Lung (tissue), 11 donors: ENCODE measurements at regions not wholly inside any gene's neighbourhood (a gene's known extent, or its start where the extent isn't known, plus 50 kb on each side); places are given as distances from the start of the nearest gene placed in this dataset.
A peak's percentile ranks its signal among the peaks of the same experiment; 100 is the strongest.

Experiments used
- ATAC-seq: fragments of 200-7000 bp; cut with Tn5 transposase; one replicate; pipeline ENCODE4 v1.9.1; 2020; ENCODE audit warnings: moderate number of reproducible peaks; ENCODE audit not compliant: insufficient read depth, low FRiP score
- DNase-seq, 3 donors: peaks; one replicate each; pipeline ENCODE4 v3.0.0-alpha.2; 2013 to 2017
- H3K27ac ChIP-seq, 2 donors: one replicate each; pipeline ENCODE4 v1.5.1; 2013; ENCODE audit warnings: mild to moderate bottlenecking in 2 of 2, moderate library complexity in 2 of 2, control low read depth in 1 of 2, inconsistent platforms in 1 of 2, low read depth in 1 of 2, low read length in 1 of 2
- H3K27me3 ChIP-seq, 3 donors: one replicate each; pipeline ENCODE4 v1.5.1; 2013; ENCODE audit warnings: low read length in 2 of 3; ENCODE audit not compliant: control insufficient read depth in 3 of 3, insufficient read depth in 3 of 3
- H3K36me3 ChIP-seq, 4 donors: one replicate each; pipeline ENCODE4 v1.5.1; 2013; ENCODE audit warnings: low read length in 4 of 4, mild to moderate bottlenecking in 1 of 4, moderate library complexity in 1 of 4; ENCODE audit not compliant: control insufficient read depth in 4 of 4, insufficient read depth in 4 of 4
- H3K4me1 ChIP-seq, 5 donors: one replicate each; pipeline ENCODE4 v1.5.1; 2013; ENCODE audit warnings: low read length in 5 of 5, mild to moderate bottlenecking in 2 of 5, moderate library complexity in 1 of 5; ENCODE audit not compliant: control insufficient read depth in 5 of 5, insufficient read depth in 5 of 5
- H3K4me3 ChIP-seq: one replicate; pipeline ENCODE4 v1.5.1; 2013; ENCODE audit warnings: mild to moderate bottlenecking, control low read depth, moderate library complexity
- H3K9ac ChIP-seq, 2 donors: one replicate each; pipeline ENCODE4 v1.5.1; 2013; ENCODE audit warnings: low read length in 2 of 2, control low read depth in 1 of 2; ENCODE audit not compliant: insufficient read depth in 1 of 2
- H3K9me3 ChIP-seq, 4 donors: one replicate each; pipeline ENCODE4 v1.5.1; 2013; ENCODE audit warnings: low read length in 3 of 4, mild to moderate bottlenecking in 1 of 4, moderate library complexity in 1 of 4; ENCODE audit not compliant: control insufficient read depth in 4 of 4, insufficient read depth in 3 of 4
- WGBS, 2 donors: extraction: QIAGEN DNeasy Blood & Tissue Kit; methylation state at CpG; one replicate each; pipeline ENCODE4 v1.1.7; 2013; 5-methylcytosine and 5-hydroxymethylcytosine counted together
- TF ChIP-seq, protein P1 (sequence below): IDR thresholded peaks from 2 replicates; pipeline ENCODE4 v1.5.1; 2012; ENCODE audit warnings: mild to moderate bottlenecking; ENCODE audit errors: control extremely low read depth, extremely low read depth
- donor health status: control.
- donor health status: control.
- donor health status: Bipolar disorder and iron deficiency.
- donor health status: healthy.
- donor health status: DM: yes; HTN: yes; CAD: no.

DNA sequence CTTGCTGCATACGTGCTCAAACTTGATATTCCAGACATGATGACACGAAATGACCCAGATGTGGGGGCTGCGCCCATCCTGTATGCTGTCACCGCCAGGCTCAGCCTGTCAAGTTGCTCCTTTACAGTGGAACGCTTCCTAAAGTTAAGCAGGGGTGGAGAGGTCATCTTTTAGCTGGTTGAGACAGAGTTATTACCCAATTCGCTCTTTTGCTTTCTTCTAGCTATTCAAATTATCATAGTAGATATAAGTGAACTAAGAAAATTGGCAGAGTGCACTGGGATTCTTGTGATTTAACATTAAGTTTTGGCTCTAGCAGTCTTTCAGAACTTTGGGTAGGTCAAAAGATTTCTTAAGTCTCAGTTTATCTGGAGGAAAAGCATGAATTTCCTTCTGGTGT is 69.8 kb upstream of the BASP1 start:
- H3K4me3 ChIP-seq, result no peak overlapping the region
- TF ChIP-seq, protein P1, sequence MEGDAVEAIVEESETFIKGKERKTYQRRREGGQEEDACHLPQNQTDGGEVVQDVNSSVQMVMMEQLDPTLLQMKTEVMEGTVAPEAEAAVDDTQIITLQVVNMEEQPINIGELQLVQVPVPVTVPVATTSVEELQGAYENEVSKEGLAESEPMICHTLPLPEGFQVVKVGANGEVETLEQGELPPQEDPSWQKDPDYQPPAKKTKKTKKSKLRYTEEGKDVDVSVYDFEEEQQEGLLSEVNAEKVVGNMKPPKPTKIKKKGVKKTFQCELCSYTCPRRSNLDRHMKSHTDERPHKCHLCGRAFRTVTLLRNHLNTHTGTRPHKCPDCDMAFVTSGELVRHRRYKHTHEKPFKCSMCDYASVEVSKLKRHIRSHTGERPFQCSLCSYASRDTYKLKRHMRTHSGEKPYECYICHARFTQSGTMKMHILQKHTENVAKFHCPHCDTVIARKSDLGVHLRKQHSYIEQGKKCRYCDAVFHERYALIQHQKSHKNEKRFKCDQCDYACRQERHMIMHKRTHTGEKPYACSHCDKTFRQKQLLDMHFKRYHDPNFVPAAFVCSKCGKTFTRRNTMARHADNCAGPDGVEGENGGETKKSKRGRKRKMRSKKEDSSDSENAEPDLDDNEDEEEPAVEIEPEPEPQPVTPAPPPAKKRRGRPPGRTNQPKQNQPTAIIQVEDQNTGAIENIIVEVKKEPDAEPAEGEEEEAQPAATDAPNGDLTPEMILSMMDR, result no peak
- 66 to 83% methylated on average over 6 of the region's 6 CpGs for WGBS, 2 donors
- H3K9ac ChIP-seq, result no peak overlapping the region
- H3K36me3 ChIP-seq, result no peaks in the 10 kb centered on the region
- peaks cover 0 to 31% (median 4%) of the 10 kb centered on the region in 5 donors for H3K4me1 ChIP-seq
- no peak for ATAC-seq
- H3K9me3 ChIP-seq, result no peaks in the 10 kb centered on the region
- no peak overlapping the region for H3K27ac ChIP-seq
- peak; percentile 64 to 96 (median 89) for DNase-seq
- H3K27me3 ChIP-seq, result no peaks in the 10 kb centered on the region

DNA sequence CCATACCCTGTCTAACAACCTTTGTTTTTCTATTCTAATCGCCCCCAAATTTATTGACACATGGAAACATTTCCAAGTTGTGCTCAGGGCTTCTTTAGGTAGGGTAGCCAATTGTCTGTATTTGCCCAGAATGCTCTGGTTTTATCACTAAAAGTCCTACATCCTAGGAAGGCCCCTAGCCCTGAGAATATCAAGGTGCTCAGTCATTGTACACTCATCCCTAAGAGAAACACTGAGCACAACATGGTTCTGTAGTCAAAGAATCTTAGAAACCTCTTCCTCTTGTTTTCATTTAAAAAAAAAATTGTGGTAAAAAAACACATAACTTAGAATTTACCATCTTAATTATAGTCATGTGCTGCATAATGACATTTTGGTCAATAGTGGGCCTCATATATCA is 69.0 kb upstream of the BASP1 start:
- H3K4me3 ChIP-seq, result no peak overlapping the region
- ATAC-seq, result no peak
- no peaks in the 10 kb centered on the region for H3K27me3 ChIP-seq
- H3K4me1 ChIP-seq, result peaks cover 0 to 31% (median 4%) of the 10 kb centered on the region in 5 donors
- H3K27ac ChIP-seq, result no peak overlapping the region
- 96% methylated on average over 1 of the region's 1 CpG for WGBS, 2 donors
- no peak for DNase-seq
- no peaks in the 10 kb centered on the region for H3K36me3 ChIP-seq
- no peaks in the 10 kb centered on the region for H3K9me3 ChIP-seq
- no peak overlapping the region for H3K9ac ChIP-seq
- TF ChIP-seq, protein P1, result no peak

DNA sequence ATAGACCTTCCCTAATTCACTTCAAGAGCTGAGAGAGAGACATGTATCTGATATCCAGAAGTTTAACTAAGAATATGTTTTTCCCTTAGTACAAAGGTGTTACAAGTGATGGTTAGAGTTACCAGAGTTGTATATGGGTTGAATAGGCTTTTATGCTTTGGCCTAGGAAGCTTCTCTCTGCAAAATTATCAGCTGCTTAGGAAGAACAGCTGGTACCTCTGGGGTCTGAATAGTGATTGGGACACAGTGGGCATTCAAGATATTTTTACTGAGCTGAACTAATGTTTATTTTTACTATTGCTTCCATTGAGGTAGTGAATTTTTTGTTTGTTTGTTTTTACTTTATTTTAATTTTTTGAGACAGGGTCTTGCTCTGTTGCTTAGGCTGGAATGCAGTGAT is 67.6 kb upstream of the BASP1 start:
- no peak overlapping the region for H3K9ac ChIP-seq
- peaks cover 0 to 28% (median 4%) of the 10 kb centered on the region in 5 donors for H3K4me1 ChIP-seq
- TF ChIP-seq, protein P1, result no peak
- no peak overlapping the region for H3K27ac ChIP-seq
- H3K36me3 ChIP-seq, result no peaks in the 10 kb centered on the region
- DNase-seq (no peak), ATAC-seq (no peak)
- no peak overlapping the region for H3K4me3 ChIP-seq
- H3K9me3 ChIP-seq, result no peaks in the 10 kb centered on the region
- no peaks in the 10 kb centered on the region for H3K27me3 ChIP-seq

DNA sequence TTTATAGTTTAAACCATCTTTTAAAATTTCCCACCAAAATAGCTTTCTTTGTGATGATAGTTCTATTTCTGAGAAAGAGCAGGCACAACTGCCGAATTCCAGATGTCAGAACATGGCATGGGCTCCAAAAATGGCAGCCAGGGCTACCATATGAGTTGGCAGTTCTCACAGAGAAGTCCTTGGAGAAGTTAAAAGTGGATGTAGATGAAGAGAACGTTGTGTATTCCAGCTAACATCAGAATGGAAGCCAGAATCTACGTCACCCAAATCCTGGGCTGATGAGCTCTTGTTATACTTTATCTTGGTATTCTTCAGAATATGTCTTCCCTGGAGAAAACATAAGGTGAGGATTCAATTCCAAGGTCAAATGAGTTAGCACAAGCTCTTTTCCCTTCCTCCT is 66.9 kb upstream of the BASP1 start:
- H3K27ac ChIP-seq, result no peak overlapping the region
- 82 to 83% methylated on average over 3 of the region's 3 CpGs for WGBS, 2 donors

More for the DNA sequence above, 66.9 kb upstream of the BASP1 start:
- Histone ChIP-seq H3K9me3 (no peaks in the 10 kb centered on the region), H3K4me3 (no peak overlapping the region), H3K9ac (no peak overlapping the region), H3K36me3 (no peaks in the 10 kb centered on the region), H3K27me3 (no peaks in the 10 kb centered on the region), H3K4me1 (peaks cover 0 to 25% (median 4%) of the 10 kb centered on the region in 5 donors)
- ATAC-seq (no peak), DNase-seq (no peak)
- TF ChIP-seq, protein P1, result no peak
